ENCODE measurements at regions not wholly inside any gene's neighbourhood (a gene's known extent, or its start where the extent isn't known, plus 50 kb on each side); places are given as distances from the start of the nearest gene placed in this dataset.

GRCh38 chr21:18608226-18608625 is 204.6 kb upstream of the TMPRSS15 start:
- Histone ChIP-seq H3K4me2 (ENCODE audit: insufficient read depth, low read length) (no peak overlapping the region), H3K79me2 (ENCODE audit: control insufficient read depth, insufficient read depth, low read length) (no peaks in the 10 kb centered on the region), H3K27ac (ENCODE audit: extremely low read depth, low read depth, low read length) (no peak overlapping the region), H3K4me1 (replicated peaks in 1 of 2; ENCODE audit: control insufficient read depth in 2 of 2, insufficient read depth in 2 of 2, low read length in 2 of 2) (no peaks in the 10 kb centered on the region), H3K36me3 (ENCODE audit: control insufficient read depth, insufficient read depth, low read length) (no peaks in the 10 kb centered on the region), H3K27me3 (ENCODE audit: control insufficient read depth in 2 of 2, insufficient read depth in 2 of 2, low read length in 2 of 2) (no peaks in the 10 kb centered on the region), H3K9me1 (ENCODE audit: control insufficient read depth, insufficient read depth, low read length) (no peaks in the 10 kb centered on the region), H4K20me1 (replicated peaks; ENCODE audit: control insufficient read depth, insufficient read depth, low read length) (no peaks in the 10 kb centered on the region), H3K9ac (ENCODE audit: insufficient read depth in 1 of 2, low read depth in 2 of 2, low read length in 2 of 2) (no peak overlapping the region), H3K9me3 (replicated peaks; ENCODE audit: control insufficient read depth, insufficient read depth, low read depth, low read length) (no peaks in the 10 kb centered on the region), H2AFZ (ENCODE audit: low read depth, low read length) (no peak overlapping the region), H3K4me3 (no peak overlapping the region)
- in situ Hi-C loops (cut with MboI) (no loop called here), intact Hi-C loops (cut with micrococcal nuclease) (no loop called here)
- ChIA-PET CTCF (ENCODE audit: low intra/inter-chr PET ratio) (no interaction called here), POLR2A (no interaction called here)
- BruUV-seq (replicated peaks): no TSS peak
- DNase-seq (ENCODE audit: extremely low read depth in 1 of 4, low spot score in 3 of 4) (no peak), FAIRE-seq (no peak), ATAC-seq (no peak)
- TF ChIP-seq RBM15 (IDR thresholded peaks at IDR 0.05; ENCODE audit: insufficient read depth, low read length): no peak
- no peak for TF ChIP-seq ZBTB49 (CRISPR knock-in tag; IDR thresholded peaks at IDR 0.05; ENCODE audit: borderline replicate concordance)
- no peak for TF ChIP-seq NR2C1 (IDR thresholded peaks at IDR 0.05)
- no peak for TF ChIP-seq NR2C1 (tag; IDR thresholded peaks at IDR 0.05)
- TF ChIP-seq ZNF140 (CRISPR knock-in tag; IDR thresholded peaks at IDR 0.05): no peak
- TF ChIP-seq MITF (IDR thresholded peaks at IDR 0.05): no peak
- TF ChIP-seq MAX (CRISPR knock-in tag; IDR thresholded peaks at IDR 0.05): no peak
- TF ChIP-seq NRF1 (conservative IDR thresholded peaks at IDR 0.05 in 1 of 2, IDR thresholded peaks at IDR 0.05 in 1 of 2): no peak
- no peak for TF ChIP-seq HOXB6 (CRISPR knock-in tag; IDR thresholded peaks at IDR 0.05; ENCODE audit: borderline replicate concordance)
- WGBS (ENCODE audit: insufficient coverage, low coverage, missing lambda C conversion rate): 6% methylated on average over 1 of the region's 1 CpG

All from K562 (cell line).